Endothelial cell of umbilical vein (primary cell): ENCODE measurements at regions not wholly inside any gene's neighbourhood (a gene's known extent, or its start where the extent isn't known, plus 50 kb on each side); places are given as distances from the start of the nearest gene placed in this dataset.

Experiments used
- BruUV-seq: library from RNA; stranded (reverse); fragments of 400-500 nt; replicated peaks from 2 replicates; lab custom pipeline; 2021; lab: Mats Ljungman, UMichigan
- CTCF ChIA-PET: fragments of 300-600, 350-600 bp; sonication (Branson Sonifier 250); formaldehyde crosslinking; loops from one replicate; lab custom pipeline; 2021; ENCODE audit warnings: antibody characterized with exemption, inconsistent platforms; lab: Charles Lee
- POLR2A ChIA-PET: fragments of 300-600, 350-600 bp; sonication (Branson Sonifier 250); formaldehyde crosslinking; loops from one replicate; lab custom pipeline; 2021; ENCODE audit warnings: antibody characterized with exemption, inconsistent platforms; lab: Charles Lee
- DNase-seq: peaks from one replicate; pipeline ENCODE4 v3.0.0-alpha.2; 2011; ENCODE audit warnings: low read depth, low spot score
- FAIRE-seq: peaks from 2 replicates; lab custom pipeline; 2011; peaks lifted over from hg19 to GRCh38; lab: Jason Lieb, UNC
- H2AFZ ChIP-seq: 2 replicates; pipeline ENCODE4 v1.6.0; 2012; ENCODE audit warnings: low read depth, low read length, control low read depth, inconsistent platforms
- H3K27ac ChIP-seq: 2 replicates; pipeline ENCODE4 v1.5.1; 2011; ENCODE audit warnings: low read depth, mild to moderate bottlenecking, control low read depth, low read length, moderate library complexity; ENCODE audit not compliant: insufficient read depth
- H3K27me3 ChIP-seq, 2 experiments: 2 replicates each; pipeline versions ENCODE4 v1.6.0 to v1.6.1; 2011; ENCODE audit warnings: low read length in 2 of 2, mixed read lengths in 1 of 2; ENCODE audit not compliant: control insufficient read depth in 2 of 2, insufficient read depth in 2 of 2
- H3K36me3 ChIP-seq, 2 experiments: 2 replicates in 1 of 2; 3 replicates in 1 of 2; pipeline ENCODE4 v1.5.1; 2011; ENCODE audit warnings: low read length in 2 of 2, mild to moderate bottlenecking in 1 of 2, moderate library complexity in 1 of 2; ENCODE audit not compliant: control insufficient read depth in 2 of 2, insufficient read depth in 2 of 2; ENCODE audit errors: extremely low read depth in 1 of 2
- H3K4me1 ChIP-seq: 3 replicates; pipeline ENCODE4 v1.5.1; 2011; ENCODE audit warnings: mild to moderate bottlenecking, low read length; ENCODE audit not compliant: control insufficient read depth, insufficient read depth; ENCODE audit errors: extremely low read depth
- H3K4me2 ChIP-seq: 2 replicates; pipeline ENCODE4 v1.6.1; 2011; ENCODE audit warnings: low read length, control low read depth, mixed read lengths; ENCODE audit not compliant: insufficient read depth
- H3K4me3 ChIP-seq, 3 experiments: fragments of 200-600 bp in 1 of 3; sonication (generic), shearing (Covaris generic) in 1 of 3; replicated peaks in 1 of 3; 2 replicates each; pipeline ENCODE4 v1.5.1; 2011 to 2016; ENCODE audit warnings: control low read depth in 3 of 3, low read length in 3 of 3, mild to moderate bottlenecking in 2 of 3, inconsistent platforms in 1 of 3, low read depth in 1 of 3, moderate library complexity in 1 of 3; ENCODE audit not compliant: insufficient read depth in 1 of 3
- H3K79me2 ChIP-seq: 2 replicates; pipeline ENCODE4 v1.6.0; 2012; ENCODE audit warnings: low read length, inconsistent platforms; ENCODE audit not compliant: control insufficient read depth, insufficient read depth
- H3K9ac ChIP-seq: replicated peaks from 2 replicates; pipeline ENCODE3; 2011; ENCODE audit warnings: low read length, control low read depth; ENCODE audit not compliant: insufficient read depth; ENCODE audit errors: extremely low read depth
- H3K9me1 ChIP-seq: replicated peaks from 3 replicates; pipeline ENCODE4 v1.6.0; 2011; ENCODE audit warnings: mild to moderate bottlenecking, low read length; ENCODE audit not compliant: control insufficient read depth, insufficient read depth; ENCODE audit errors: extremely low read depth
- H3K9me3 ChIP-seq: replicated peaks from 2 replicates; pipeline ENCODE4 v1.5.1; 2012; ENCODE audit warnings: low read length, inconsistent platforms; ENCODE audit not compliant: control insufficient read depth, insufficient read depth
- H4K20me1 ChIP-seq: replicated peaks from 2 replicates; pipeline ENCODE3; 2011; ENCODE audit warnings: mild to moderate bottlenecking, low read length; ENCODE audit not compliant: control insufficient read depth, insufficient read depth; ENCODE audit errors: extremely low read depth
- EZH2 ChIP-seq: IDR thresholded peaks from 2 replicates; pipeline ENCODE4 v1.6.1; 2012; ENCODE audit warnings: borderline replicate concordance, low read depth, mild to moderate bottlenecking, moderate library complexity, low read length, inconsistent platforms; ENCODE audit not compliant: severe bottlenecking
- FOS ChIP-seq: IDR thresholded peaks from 2 replicates; pipeline ENCODE4 v1.6.1; 2011; ENCODE audit warnings: mild to moderate bottlenecking, low read length, moderate library complexity, borderline replicate concordance; ENCODE audit not compliant: insufficient read depth
- GATA2 ChIP-seq: IDR thresholded peaks from 2 replicates; pipeline ENCODE4 v1.7.0; 2011; ENCODE audit warnings: low read depth, mild to moderate bottlenecking, moderate library complexity, mixed read lengths, low read length; ENCODE audit not compliant: insufficient read length, insufficient read depth
- JUN ChIP-seq: IDR thresholded peaks from 2 replicates; pipeline ENCODE4 v1.6.1; 2011; ENCODE audit warnings: borderline replicate concordance, low read depth; ENCODE audit not compliant: insufficient read length, insufficient read depth
- MYC ChIP-seq: IDR thresholded peaks from one replicate; pipeline ENCODE4 v1.6.1; 2011; ENCODE audit warnings: mild to moderate bottlenecking, low read depth, low read length
- POLR2A ChIP-seq: IDR thresholded peaks from 2 replicates; pipeline ENCODE4 v1.6.1; 2012; ENCODE audit warnings: low read depth, mild to moderate bottlenecking, control low read depth, low read length
- POLR2AphosphoS5 ChIP-seq: IDR thresholded peaks from 2 replicates; pipeline ENCODE4 v1.6.1; 2012; ENCODE audit warnings: low read depth, mild to moderate bottlenecking, control low read depth, low read length, moderate library complexity; ENCODE audit not compliant: insufficient read depth
- dilution Hi-C: fragments of 300-500 bp; cut with MboI; formaldehyde crosslinking; loops from one replicate; pipeline ENCODE4 v1.15.0; 2019; ENCODE audit warnings: low sequenced_read_pairs; ENCODE audit not compliant: extremely low pct_ligation_motif_present
- intact Hi-C: fragments of 100-400 bp; cut with micrococcal nuclease; formaldehyde crosslinking; loops from one replicate; pipeline ENCODE4 v1.10.0; 2022
- TF ChIP-seq, protein P1 (sequence below): IDR thresholded peaks from 2 replicates; pipeline ENCODE4 v1.6.1; 2011; ENCODE audit not compliant: insufficient read depth, insufficient read length
- TF ChIP-seq, protein P2 (sequence below), 2 donors: IDR thresholded peaks; 1 replicate in 1 of 2; 2 replicates in 1 of 2; pipeline ENCODE4 v1.5.1; 2011; ENCODE audit warnings: low read length in 2 of 2, mild to moderate bottlenecking in 2 of 2, moderate library complexity in 2 of 2, control low read depth in 1 of 2, inconsistent platforms in 1 of 2, low read depth in 1 of 2; ENCODE audit not compliant: insufficient read depth in 1 of 2; ENCODE audit errors: extremely low read depth in 1 of 2

DNA sequence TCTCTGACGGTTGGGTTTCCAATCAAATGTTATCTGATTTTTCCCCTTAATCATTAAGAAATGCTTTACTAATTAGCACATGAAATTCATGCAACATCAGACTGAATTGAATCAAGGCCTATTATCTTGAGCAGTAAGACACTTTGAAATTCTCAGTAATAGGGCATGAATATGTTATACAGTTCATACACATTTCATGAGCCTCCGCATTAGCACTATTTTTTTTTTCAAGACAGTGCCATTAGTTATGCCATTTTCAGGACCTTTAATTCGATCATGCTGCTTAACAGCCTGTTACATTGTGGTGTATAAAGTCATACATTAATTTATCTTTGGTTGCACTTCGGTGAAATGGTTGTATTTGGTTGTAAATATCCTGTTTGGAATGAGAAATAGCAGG is 862.6 kb upstream of the GOT2 start:
- POLR2A ChIA-PET, result no interaction called here
- Histone ChIP-seq H3K27ac (no peak overlapping the region), H4K20me1 (no peaks in the 10 kb centered on the region), H3K36me3 (no peaks in the 10 kb centered on the region), H3K79me2 (no peaks in the 10 kb centered on the region), H3K4me3 (no peak overlapping the region), H3K9me3 (no peaks in the 10 kb centered on the region), H3K4me2 (no peak overlapping the region), H3K9me1 (no peaks in the 10 kb centered on the region), H2AFZ (no peak overlapping the region), H3K27me3 (no peaks in the 10 kb centered on the region), H3K4me1 (no peaks in the 10 kb centered on the region), H3K9ac (no peak overlapping the region)
- intact Hi-C loops (no loop called here), dilution Hi-C loops (no loop called here)
- CTCF ChIA-PET, result no interaction called here
- TF ChIP-seq, protein P1, sequence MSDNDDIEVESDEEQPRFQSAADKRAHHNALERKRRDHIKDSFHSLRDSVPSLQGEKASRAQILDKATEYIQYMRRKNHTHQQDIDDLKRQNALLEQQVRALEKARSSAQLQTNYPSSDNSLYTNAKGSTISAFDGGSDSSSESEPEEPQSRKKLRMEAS, result no peak
- TF ChIP-seq, protein P2, sequence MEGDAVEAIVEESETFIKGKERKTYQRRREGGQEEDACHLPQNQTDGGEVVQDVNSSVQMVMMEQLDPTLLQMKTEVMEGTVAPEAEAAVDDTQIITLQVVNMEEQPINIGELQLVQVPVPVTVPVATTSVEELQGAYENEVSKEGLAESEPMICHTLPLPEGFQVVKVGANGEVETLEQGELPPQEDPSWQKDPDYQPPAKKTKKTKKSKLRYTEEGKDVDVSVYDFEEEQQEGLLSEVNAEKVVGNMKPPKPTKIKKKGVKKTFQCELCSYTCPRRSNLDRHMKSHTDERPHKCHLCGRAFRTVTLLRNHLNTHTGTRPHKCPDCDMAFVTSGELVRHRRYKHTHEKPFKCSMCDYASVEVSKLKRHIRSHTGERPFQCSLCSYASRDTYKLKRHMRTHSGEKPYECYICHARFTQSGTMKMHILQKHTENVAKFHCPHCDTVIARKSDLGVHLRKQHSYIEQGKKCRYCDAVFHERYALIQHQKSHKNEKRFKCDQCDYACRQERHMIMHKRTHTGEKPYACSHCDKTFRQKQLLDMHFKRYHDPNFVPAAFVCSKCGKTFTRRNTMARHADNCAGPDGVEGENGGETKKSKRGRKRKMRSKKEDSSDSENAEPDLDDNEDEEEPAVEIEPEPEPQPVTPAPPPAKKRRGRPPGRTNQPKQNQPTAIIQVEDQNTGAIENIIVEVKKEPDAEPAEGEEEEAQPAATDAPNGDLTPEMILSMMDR (IDR thresholded peaks at IDR 0.05; ENCODE audit: extremely low read depth in 1 of 2, insufficient read depth in 1 of 2, low read depth in 1 of 2, low read length in 2 of 2), result no peak
- TF ChIP-seq POLR2AphosphoS5 (no peak), FOS (no peak), GATA2 (no peak), POLR2A (no peak), MYC (no peak), EZH2 (no peak), JUN (no peak)
- no TSS peak for BruUV-seq
- FAIRE-seq (no peak), DNase-seq (no peak)
